Naive thymus-derived CD4-positive, alpha-beta T cell (primary cell): ENCODE measurements at regions not wholly inside any gene's neighbourhood (a gene's known extent, or its start where the extent isn't known, plus 50 kb on each side); places are given as distances from the start of the nearest gene placed in this dataset.

Source experiments
- ATAC-seq: fragments of 150-1000 bp; cut with Tn5 transposase; 2 replicates; pipeline ENCODE4 v1.10.0; 2021; ENCODE audit warnings: mild to moderate bottlenecking, moderate library complexity
- CTCF ChIA-PET: fragments of 350-600 bp; sonication (Branson Sonifier 250); formaldehyde crosslinking; loops from one replicate; lab custom pipeline; 2021; ENCODE audit warnings: antibody characterized with exemption; lab: Charles Lee
- POLR2A ChIA-PET: fragments of 350-600 bp; sonication (Branson Sonifier 250); formaldehyde crosslinking; loops from one replicate; lab custom pipeline; 2021; ENCODE audit warnings: antibody characterized with exemption, inconsistent platforms; lab: Charles Lee
- DNase-seq, 9 donors: peaks; one replicate each; pipeline versions ENCODE4 v3.0.0 to v3.0.0-alpha.2; 2020 to 2022; ENCODE audit warnings: mixed read lengths in 1 of 9
- H3K27ac ChIP-seq: one replicate; pipeline ENCODE4 v1.7.0; 2013; ENCODE audit warnings: mild to moderate bottlenecking, low read depth, low read length, moderate library complexity
- H3K27me3 ChIP-seq, 2 donors: one replicate each; pipeline ENCODE4 v1.7.0; 2013; ENCODE audit warnings: low read length in 2 of 2, mild to moderate bottlenecking in 2 of 2, moderate library complexity in 2 of 2; ENCODE audit not compliant: control insufficient read depth in 2 of 2, insufficient read depth in 2 of 2
- H3K36me3 ChIP-seq, 3 experiments: 1 replicate in 2 of 3; 2 replicates in 1 of 3; pipeline ENCODE4 v1.7.0; 2013; ENCODE audit warnings: low read length in 3 of 3, mild to moderate bottlenecking in 3 of 3, moderate library complexity in 1 of 3; ENCODE audit not compliant: insufficient read depth in 3 of 3, control insufficient read depth in 2 of 3
- H3K4me1 ChIP-seq, 2 donors: one replicate each; pipeline ENCODE4 v1.7.0; 2013; ENCODE audit warnings: low read length in 2 of 2, mild to moderate bottlenecking in 2 of 2, moderate library complexity in 1 of 2; ENCODE audit not compliant: control insufficient read depth in 2 of 2, insufficient read depth in 2 of 2
- H3K4me3 ChIP-seq: 2 replicates; pipeline ENCODE4 v1.7.0; 2013; ENCODE audit warnings: mild to moderate bottlenecking, low read length
- H3K9me3 ChIP-seq, 3 experiments: 1 replicate in 2 of 3; 2 replicates in 1 of 3; pipeline ENCODE4 v1.7.0; 2013; ENCODE audit warnings: low read length in 3 of 3; ENCODE audit not compliant: control insufficient read depth in 2 of 3
- H3K27ac Mint-ChIP-seq, 9 donors: one replicate each; pipeline ENCODE4 v1.8.0; 2020 to 2022; ENCODE audit warnings: mixed read lengths in 9 of 9, mild to moderate bottlenecking in 8 of 9, moderate library complexity in 5 of 9, inconsistent platforms in 2 of 9
- H3K27me3 Mint-ChIP-seq, 5 donors: one replicate each; pipeline ENCODE4 v1.8.0; 2021 to 2022; ENCODE audit warnings: mixed read lengths in 5 of 5, mild to moderate bottlenecking in 1 of 5
- H3K36me3 Mint-ChIP-seq, 5 donors: one replicate each; pipeline ENCODE4 v1.8.0; 2020 to 2022; ENCODE audit warnings: mixed read lengths in 5 of 5, mild to moderate bottlenecking in 3 of 5, inconsistent platforms in 1 of 5
- H3K4me1 Mint-ChIP-seq, 7 donors: one replicate each; pipeline ENCODE4 v1.8.0; 2020 to 2022; ENCODE audit warnings: mixed read lengths in 7 of 7, mild to moderate bottlenecking in 3 of 7, inconsistent platforms in 1 of 7
- H3K4me3 Mint-ChIP-seq, 10 donors: one replicate each; pipeline ENCODE4 v1.8.0; 2020 to 2022; ENCODE audit warnings: mild to moderate bottlenecking in 10 of 10, mixed read lengths in 10 of 10, moderate library complexity in 6 of 10, inconsistent platforms in 2 of 10
- H3K9me3 Mint-ChIP-seq, 11 donors: one replicate each; pipeline ENCODE4 v1.8.0; 2020 to 2022; ENCODE audit warnings: mixed read lengths in 11 of 11, mild to moderate bottlenecking in 4 of 11, inconsistent platforms in 1 of 11, moderate library complexity in 1 of 11
- intact Hi-C, 2 donors: fragments of 100-400 bp; cut with micrococcal nuclease; formaldehyde crosslinking; loops; one replicate each; pipeline ENCODE4 v1.15.1; 2023

DNA sequence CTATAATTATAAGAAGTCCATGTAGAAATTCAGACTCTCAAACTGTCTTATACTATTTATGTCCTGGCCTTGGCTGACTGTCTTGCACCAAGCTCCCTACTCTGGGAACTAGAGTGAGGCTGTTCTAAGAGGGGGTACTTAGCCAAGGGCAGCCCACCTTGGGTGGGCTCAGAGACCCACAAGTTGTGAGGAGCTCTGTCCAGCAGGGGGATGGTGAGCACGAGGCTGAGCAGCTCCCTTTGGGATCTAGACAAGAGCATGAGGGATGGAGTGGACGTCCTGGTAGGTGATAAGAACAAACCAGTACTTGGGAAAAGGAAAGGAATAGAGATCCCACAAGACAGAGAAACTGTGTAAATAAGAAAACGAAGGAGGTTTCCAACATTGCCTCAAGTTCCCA, 127.1 kb upstream of the SLC44A3 start:
- Mint-ChIP-seq H3K27me3 (peaks cover 11 to 47% (median 33%) of the 10 kb centered on the region in 5 donors), H3K4me3 (no peak overlapping the region), H3K9me3 (peaks cover 0 to 6% (median 0%) of the 10 kb centered on the region in 11 donors), H3K27ac (no peak overlapping the region), H3K4me1 (peaks cover 0 to 6% (median 0%) of the 10 kb centered on the region in 7 donors), H3K36me3 (no peaks in the 10 kb centered on the region)
- DNase-seq (no peak), ATAC-seq (no peak)
- Histone ChIP-seq H3K4me1 (no peaks in the 10 kb centered on the region), H3K27me3 (no peaks in the 10 kb centered on the region), H3K36me3 (no peaks in the 10 kb centered on the region), H3K4me3 (no peak overlapping the region), H3K27ac (no peak overlapping the region), H3K9me3 (no peaks in the 10 kb centered on the region)
- intact Hi-C loops: no loop called here
- ChIA-PET POLR2A (no interaction called here), CTCF (interaction anchor here (0.7 kb wide), 1 partner anchor 118 kb away, joined by 3 read pairs; no protein-coding TSS in a partner anchor)

DNA sequence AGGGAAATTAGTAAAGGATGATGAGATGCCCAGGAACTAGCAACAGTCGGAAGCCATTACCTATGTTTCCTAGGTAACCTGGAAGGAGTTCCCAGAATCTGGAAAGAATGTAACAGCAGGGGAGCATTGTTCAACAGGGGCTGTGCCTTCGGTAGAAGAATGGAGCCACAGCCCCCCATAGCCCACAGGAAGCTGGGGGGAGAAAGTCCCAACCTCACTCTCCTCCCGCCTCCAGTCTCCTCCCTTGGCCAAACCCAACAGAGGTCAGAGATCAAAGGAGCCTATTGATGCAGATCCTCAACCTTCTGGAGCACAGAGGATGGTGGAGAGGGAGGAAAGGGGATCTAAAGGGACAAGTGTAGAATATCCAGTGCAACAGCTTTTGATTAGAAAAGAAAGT, 131.5 kb upstream of the SLC44A3 start:
- H3K27ac Mint-ChIP-seq: no peak overlapping the region

DNA sequence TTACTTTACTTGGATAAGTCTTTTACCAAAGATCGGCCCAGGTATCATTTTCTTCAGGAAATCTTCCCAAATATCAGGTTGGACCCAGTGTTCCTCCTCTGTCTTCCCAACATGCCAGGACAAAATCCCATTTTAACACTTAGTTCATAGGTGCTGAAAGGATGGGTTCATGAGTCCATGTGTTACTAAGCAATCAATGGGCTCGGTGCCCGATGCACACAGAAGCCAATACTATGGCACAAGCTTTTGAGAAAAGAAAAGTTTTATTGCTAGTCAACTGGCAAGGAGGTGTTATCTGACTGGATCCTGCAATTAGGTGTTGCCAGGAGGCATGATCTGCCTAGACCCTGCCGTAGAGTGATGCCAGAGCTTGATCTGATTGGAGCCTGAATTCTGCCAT, 133.3 kb upstream of the SLC44A3 start:
- no peak for DNase-seq
- Histone ChIP-seq H3K4me3 (no peak overlapping the region), H3K4me1 (no peaks in the 10 kb centered on the region), H3K27ac (no peak overlapping the region), H3K9me3 (no peaks in the 10 kb centered on the region), H3K27me3 (peaks cover 0 to 2% of the 10 kb centered on the region in 2 donors), H3K36me3 (no peaks in the 10 kb centered on the region)
- Mint-ChIP-seq H3K36me3 (no peaks in the 10 kb centered on the region), H3K4me3 (no peak overlapping the region), H3K27ac (no peak overlapping the region), H3K9me3 (peaks cover 0 to 3% (median 0%) of the 10 kb centered on the region in 11 donors), H3K4me1 (no peaks in the 10 kb centered on the region), H3K27me3 (peaks cover 9 to 39% (median 30%) of the 10 kb centered on the region in 5 donors)
- ATAC-seq: no peak
- ChIA-PET POLR2A (no interaction called here), CTCF (no interaction called here)
- intact Hi-C loops: no loop called here

More for the DNA sequence above, 131.5 kb upstream of the SLC44A3 start:
- DNase-seq (no peak), ATAC-seq (no peak)
- no peaks in the 10 kb centered on the region for H3K27me3 ChIP-seq
- no peaks in the 10 kb centered on the region for H3K4me1 ChIP-seq
- H3K36me3 ChIP-seq: no peaks in the 10 kb centered on the region
- Mint-ChIP-seq H3K9me3 (peaks cover 0 to 3% (median 0%) of the 10 kb centered on the region in 11 donors), H3K27me3 (peaks cover 6 to 46% (median 25%) of the 10 kb centered on the region in 5 donors), H3K36me3 (no peaks in the 10 kb centered on the region), H3K4me3 (no peak overlapping the region), H3K4me1 (peaks cover 0 to 1% (median 0%) of the 10 kb centered on the region in 7 donors)
- intact Hi-C loops: no loop called here
- H3K4me3 ChIP-seq: no peak overlapping the region
- no peaks in the 10 kb centered on the region for H3K9me3 ChIP-seq
- ChIA-PET POLR2A (no interaction called here), CTCF (no interaction called here)
- no peak overlapping the region for H3K27ac ChIP-seq

GRCh38 chr1:94684690-94685250, 135.4 kb upstream of the SLC44A3 start:
- ChIA-PET POLR2A (no interaction called here), CTCF (no interaction called here)
- Mint-ChIP-seq H3K4me3 (no peak overlapping the region), H3K9me3 (peaks cover 0 to 3% (median 0%) of the 10 kb centered on the region in 11 donors), H3K36me3 (no peaks in the 10 kb centered on the region), H3K4me1 (no peaks in the 10 kb centered on the region), H3K27ac (no peak overlapping the region), H3K27me3 (peaks cover 17 to 37% (median 26%) of the 10 kb centered on the region in 5 donors)
- Histone ChIP-seq H3K4me3 (no peak overlapping the region), H3K27me3 (peaks cover 0 to 2% of the 10 kb centered on the region in 2 donors), H3K27ac (no peak overlapping the region), H3K36me3 (no peaks in the 10 kb centered on the region), H3K4me1 (no peaks in the 10 kb centered on the region), H3K9me3 (no peaks in the 10 kb centered on the region)
- DNase-seq (no peak), ATAC-seq (no peak)
- intact Hi-C loops: no loop called here

DNA sequence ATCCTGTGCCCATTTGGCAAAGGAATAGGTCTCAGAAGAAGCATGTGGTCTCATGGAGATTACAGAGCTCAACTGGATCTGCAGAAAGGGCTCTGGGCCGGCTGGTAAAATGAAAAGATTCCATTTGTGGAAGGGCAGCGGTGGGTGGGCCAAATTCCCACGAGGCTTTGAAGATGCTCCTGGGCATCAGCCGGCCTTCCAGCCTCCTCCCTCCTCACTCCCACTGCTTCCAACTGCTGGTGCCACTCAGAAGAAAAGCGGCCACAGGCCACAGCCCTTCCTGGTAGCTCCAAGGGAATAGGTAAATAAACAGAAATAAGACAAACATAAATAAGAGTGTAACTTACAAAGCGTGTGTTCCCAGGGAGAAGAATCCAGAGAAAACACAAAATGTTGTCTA, 136.3 kb upstream of the SLC44A3 start:
- DNase-seq: no peak
- Histone ChIP-seq H3K27me3 (peaks cover 0 to 2% of the 10 kb centered on the region in 2 donors), H3K27ac (no peak overlapping the region), H3K9me3 (no peaks in the 10 kb centered on the region), H3K36me3 (no peaks in the 10 kb centered on the region), H3K4me1 (no peaks in the 10 kb centered on the region), H3K4me3 (no peak overlapping the region)
- Mint-ChIP-seq H3K27me3 (peaks cover 17 to 37% (median 26%) of the 10 kb centered on the region in 5 donors), H3K4me1 (no peaks in the 10 kb centered on the region), H3K36me3 (no peaks in the 10 kb centered on the region), H3K4me3 (no peak overlapping the region), H3K9me3 (peaks cover 0 to 3% (median 0%) of the 10 kb centered on the region in 11 donors), H3K27ac (no peak overlapping the region)
- CTCF ChIA-PET: no interaction called here
- intact Hi-C loops: no loop called here
- POLR2A ChIA-PET: no interaction called here
- ATAC-seq: no peak

DNA sequence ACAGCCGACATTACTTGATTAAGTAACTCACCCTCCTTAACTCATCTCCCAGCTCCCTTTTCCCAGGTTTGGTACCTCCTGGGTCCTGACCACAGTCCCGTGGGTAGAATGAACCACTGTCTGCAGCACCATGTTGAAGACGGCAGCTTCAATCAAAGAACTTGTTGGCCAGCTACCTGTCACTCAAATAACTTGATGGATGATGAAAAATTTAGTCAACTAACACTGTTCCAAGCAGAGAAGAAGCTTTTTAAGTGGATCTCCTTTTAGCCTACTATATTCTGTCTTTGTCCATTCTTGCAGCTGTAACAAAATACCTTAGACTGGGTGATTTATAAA, 138.4 kb upstream of the F3 start:
- intact Hi-C loops: no loop called here
- Mint-ChIP-seq H3K4me3 (no peak overlapping the region), H3K9me3 (peaks cover 0 to 3% (median 0%) of the 10 kb centered on the region in 11 donors), H3K27ac (no peak overlapping the region), H3K36me3 (no peaks in the 10 kb centered on the region), H3K4me1 (no peaks in the 10 kb centered on the region), H3K27me3 (peaks cover 11 to 23% (median 20%) of the 10 kb centered on the region in 5 donors)
- ATAC-seq (no peak), DNase-seq (no peak)
- CTCF ChIA-PET: no interaction called here
- Histone ChIP-seq H3K36me3 (no peaks in the 10 kb centered on the region), H3K9me3 (no peaks in the 10 kb centered on the region), H3K4me3 (no peak overlapping the region), H3K27me3 (peaks cover 0 to 2% of the 10 kb centered on the region in 2 donors), H3K4me1 (no peaks in the 10 kb centered on the region), H3K27ac (no peak overlapping the region)
- POLR2A ChIA-PET: no interaction called here

DNA sequence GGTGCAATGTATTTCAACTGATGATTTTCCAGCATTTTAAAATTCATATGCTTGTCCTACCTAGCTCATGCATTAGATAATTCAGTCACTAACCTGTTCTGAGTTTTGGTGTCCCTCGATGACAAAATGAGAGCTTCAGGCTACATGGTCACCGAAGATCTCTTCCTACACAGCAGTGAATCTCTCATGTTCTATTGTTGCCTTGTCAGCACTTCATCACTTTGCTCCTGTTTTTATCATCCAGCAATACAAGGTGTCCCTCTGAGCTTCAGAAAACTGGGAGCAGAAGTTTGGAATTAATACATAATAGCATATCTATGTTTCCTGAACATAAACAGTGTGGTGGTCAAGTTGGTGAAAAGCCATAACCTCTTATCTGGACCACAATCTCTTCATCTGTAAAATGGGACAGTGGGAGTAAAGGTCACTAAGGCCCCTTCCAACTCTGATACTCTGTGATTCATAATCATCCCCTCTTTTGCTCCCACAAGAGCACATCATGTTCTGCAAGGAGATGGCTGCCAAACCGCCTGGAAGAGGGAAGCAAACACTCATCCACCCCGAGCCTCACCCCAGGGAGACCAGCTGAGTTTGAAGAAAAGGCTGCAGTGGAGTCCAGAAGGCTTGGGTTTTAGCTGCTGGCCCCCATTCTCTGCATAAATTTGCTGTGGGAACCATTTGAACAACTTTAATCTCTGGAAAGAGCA, 137.9 kb upstream of the F3 start:
- Histone ChIP-seq H3K27me3 (peaks cover 0 to 2% of the 10 kb centered on the region in 2 donors), H3K9me3 (no peaks in the 10 kb centered on the region), H3K36me3 (no peaks in the 10 kb centered on the region), H3K27ac (no peak overlapping the region), H3K4me1 (no peaks in the 10 kb centered on the region), H3K4me3 (no peak overlapping the region)
- H3K27ac Mint-ChIP-seq: no peak overlapping the region
- peaks cover 11 to 19% (median 18%) of the 10 kb centered on the region in 5 donors for H3K27me3 Mint-ChIP-seq
- intact Hi-C loops: no loop called here
- H3K9me3 Mint-ChIP-seq: peaks cover 0 to 3% (median 0%) of the 10 kb centered on the region in 11 donors
- no peak overlapping the region for H3K4me3 Mint-ChIP-seq
- no peak for DNase-seq
- no peaks in the 10 kb centered on the region for H3K36me3 Mint-ChIP-seq
- ATAC-seq: no peak
- CTCF ChIA-PET: no interaction called here
- peaks cover 0 to 3% (median 0%) of the 10 kb centered on the region in 7 donors for H3K4me1 Mint-ChIP-seq
- POLR2A ChIA-PET: no interaction called here
